Left colon (tissue), 2 donors: ENCODE measurements at regions not wholly inside any gene's neighbourhood (a gene's known extent, or its start where the extent isn't known, plus 50 kb on each side); places are given as distances from the start of the nearest gene placed in this dataset.
"Not testable (repeated sequence)": the region's sequence is repeated elsewhere in the genome, so short reads cannot be mapped to it uniquely, and the experiment has no call there.

Source experiments
- ATAC-seq: fragments of 200-7000 bp; cut with Tn5 transposase; one replicate; pipeline ENCODE4 v1.9.1; 2020; ENCODE audit warnings: mild to moderate bottlenecking, moderate library complexity
- DNase-seq, 2 donors: peaks; one replicate each; pipeline ENCODE4 v3.0.0-alpha.2; 2020
- intact Hi-C, 2 donors: fragments of 100-400 bp; cut with DNase I in 1 of 2; cut with micrococcal nuclease in 1 of 2; formaldehyde crosslinking; loops; one replicate each; pipeline versions ENCODE4 v1.11.2 to v1.14.0; 2022; cut with DNase I, micrococcal nuclease
- donor health status: DM: no; HTN: no; CAD: no.
- donor health status: DM: yes; HTN: yes; CAD: no.

DNA sequence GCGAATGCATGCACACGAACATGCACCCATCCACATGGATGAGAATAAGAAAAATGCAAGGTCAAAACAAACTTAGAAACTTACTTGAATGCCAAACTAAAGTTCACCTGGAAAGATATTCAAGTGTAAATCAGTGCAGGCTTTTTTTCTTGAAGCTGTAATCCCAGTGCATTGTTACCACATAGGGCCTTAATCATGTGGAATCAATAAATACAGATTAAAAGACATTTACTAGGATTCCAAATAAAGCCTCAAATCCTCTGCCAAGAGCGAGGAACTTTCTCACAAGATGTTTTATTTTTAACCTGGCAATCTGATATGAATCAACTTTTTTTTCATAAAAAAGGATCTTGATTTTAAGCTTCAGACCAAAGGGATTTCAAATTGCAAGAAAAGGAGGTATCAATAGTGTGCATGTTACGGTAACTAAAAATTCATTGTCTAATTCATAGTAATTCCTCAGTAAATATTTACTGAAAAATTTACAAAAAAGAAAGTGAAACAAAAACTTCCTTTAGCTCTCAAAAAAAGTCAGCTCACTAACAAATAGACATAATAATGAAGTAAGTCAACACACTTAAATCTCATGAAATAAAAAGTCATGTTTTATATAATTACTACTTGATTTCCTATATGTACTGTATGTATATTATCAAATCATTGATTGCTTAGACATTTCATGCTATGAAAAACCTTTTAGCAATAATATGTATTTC lies 978.6 kb downstream of the PLOD2 start:
- no peak for ATAC-seq

DNA sequence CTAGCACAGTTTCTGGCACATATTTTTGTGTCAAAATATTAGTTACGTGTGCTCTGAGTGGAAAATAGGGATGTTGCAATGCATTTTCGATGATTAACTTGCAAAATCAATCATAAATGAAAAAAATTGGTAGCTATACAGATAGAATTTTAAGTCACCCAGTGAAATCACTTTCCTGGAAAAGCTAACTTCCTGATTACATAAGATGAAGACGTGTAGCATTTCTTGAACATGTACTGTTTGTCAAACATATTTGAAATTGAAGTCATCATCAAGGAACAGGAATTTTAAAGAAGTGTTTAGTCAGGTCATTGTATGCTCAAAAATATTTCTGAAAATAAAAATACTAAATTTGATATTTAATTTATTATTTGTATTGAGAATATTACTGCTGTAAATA lies 977.7 kb downstream of the PLOD2 start:
- DNase-seq (no peak), ATAC-seq (no peak)
- intact Hi-C loops, result no loop called here

More for the DNA sequence above, 978.6 kb downstream of the PLOD2 start:
- no peak for DNase-seq
- intact Hi-C loops, result no loop called here

DNA sequence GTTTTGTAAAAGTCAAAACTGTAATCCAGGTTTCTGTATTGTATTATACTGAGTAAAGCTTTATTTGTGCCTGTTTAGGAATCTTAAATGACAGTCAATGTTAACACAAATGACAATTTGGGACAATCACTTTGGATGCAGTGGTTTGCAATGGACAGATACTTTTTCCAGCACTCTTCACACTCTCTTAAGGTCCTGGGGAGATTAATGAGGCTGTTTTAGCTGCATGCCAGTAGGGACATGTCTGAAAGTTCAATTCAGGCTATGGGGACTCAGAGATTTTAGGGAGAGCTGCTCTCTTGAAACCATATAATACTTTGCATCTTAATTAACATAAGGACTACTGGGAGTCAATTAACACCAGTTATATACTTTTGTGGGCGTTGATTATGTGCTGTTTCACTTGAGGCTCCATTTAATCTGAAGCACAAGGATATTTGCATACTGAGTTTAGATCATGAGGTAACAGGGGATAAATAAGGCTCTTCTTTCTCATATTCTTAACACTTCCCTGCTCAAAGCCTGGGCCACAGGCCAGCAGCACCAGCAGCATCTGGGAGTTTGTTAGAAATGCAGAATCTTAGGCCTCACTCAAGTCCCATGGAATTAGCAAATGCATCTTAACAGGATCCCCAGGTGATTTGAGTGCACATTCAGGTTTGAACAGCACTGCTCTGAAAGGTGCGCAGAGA lies 972.8 kb downstream of the PLOD2 start:
- intact Hi-C loops, result no loop called here
- ATAC-seq (no peak), DNase-seq (no peak)

- intact Hi-C loops, result no loop called here
- no peak for DNase-seq
- no peak for ATAC-seq
Measured at GRCh38 chr3:145190138-145190537, 970.8 kb downstream of the PLOD2 start.

GRCh38 chr3:145190761-145191160 lies 970.2 kb downstream of the PLOD2 start:
- intact Hi-C loops, result no loop called here
- DNase-seq, result no peak
- ATAC-seq, result no peak

- intact Hi-C loops, result no loop called here
- ATAC-seq (no peak), DNase-seq (no peak)
Measured at GRCh38 chr3:145191543-145191942, 969.4 kb downstream of the PLOD2 start.

DNA sequence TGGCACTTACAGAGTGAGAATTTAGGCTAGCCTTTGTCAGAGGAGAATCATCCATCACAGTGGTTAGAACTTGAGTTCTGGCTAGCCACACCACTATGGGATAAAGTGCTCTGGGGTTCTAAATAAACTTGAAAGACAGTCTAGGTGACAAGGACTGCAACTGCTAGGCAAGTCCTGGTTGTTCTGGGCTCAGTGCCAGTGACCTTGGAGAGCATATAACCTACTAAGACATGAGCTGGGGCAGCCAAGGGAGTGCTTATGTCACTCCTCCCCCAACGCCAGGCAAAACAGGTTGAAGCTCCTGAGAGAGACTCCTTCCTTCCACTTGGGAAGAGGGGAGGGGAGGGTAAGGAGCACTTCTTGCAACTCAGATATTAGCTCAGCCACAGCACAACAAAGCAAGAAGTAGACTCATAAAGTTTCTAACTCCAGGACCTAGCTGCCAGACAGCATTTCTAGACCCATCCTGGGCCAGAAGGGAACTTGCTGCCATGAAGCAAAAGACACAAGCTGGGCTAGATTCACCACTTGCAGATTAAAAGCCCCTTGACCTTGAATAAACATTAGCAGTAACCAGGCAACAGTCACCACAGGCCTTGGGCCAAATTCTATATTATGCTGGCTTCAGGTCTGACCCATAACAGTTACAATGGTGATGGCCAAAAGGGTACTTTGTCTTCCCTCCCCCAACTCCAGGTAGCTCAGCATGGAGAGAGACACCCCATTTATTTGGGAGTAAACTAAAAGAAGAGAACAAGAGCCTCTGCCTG lies 963.7 kb downstream of the PLOD2 start:
- ATAC-seq (no peak), DNase-seq (peak in 1 of 2 donors; percentile 19)
- intact Hi-C loops, result no loop called here

DNA sequence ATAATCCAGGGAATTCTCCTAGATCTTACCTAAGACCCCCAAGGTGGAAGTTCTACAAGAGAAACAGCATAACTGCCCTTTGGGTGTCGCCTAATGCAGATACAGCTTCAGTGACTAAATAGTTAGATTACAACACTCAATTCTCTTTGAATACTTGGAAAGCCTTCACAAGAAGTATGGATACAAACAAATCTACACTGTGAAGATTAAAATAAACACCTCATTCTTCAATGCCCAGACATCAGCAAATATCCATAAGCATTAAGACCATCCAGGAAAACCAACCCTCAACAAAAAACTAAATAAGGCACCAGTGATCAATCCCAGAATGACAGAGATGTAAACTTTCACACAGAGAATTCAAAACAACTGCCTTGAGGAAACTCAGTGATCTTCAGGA lies 963.2 kb downstream of the PLOD2 start:
- intact Hi-C loops, result no loop called here
- no peak for DNase-seq
- no peak for ATAC-seq

- ATAC-seq (no peak), DNase-seq (no peak)
- intact Hi-C loops, result no loop called here
Measured at GRCh38 chr3:145209561-145209960, 951.4 kb downstream of the PLOD2 start.

DNA sequence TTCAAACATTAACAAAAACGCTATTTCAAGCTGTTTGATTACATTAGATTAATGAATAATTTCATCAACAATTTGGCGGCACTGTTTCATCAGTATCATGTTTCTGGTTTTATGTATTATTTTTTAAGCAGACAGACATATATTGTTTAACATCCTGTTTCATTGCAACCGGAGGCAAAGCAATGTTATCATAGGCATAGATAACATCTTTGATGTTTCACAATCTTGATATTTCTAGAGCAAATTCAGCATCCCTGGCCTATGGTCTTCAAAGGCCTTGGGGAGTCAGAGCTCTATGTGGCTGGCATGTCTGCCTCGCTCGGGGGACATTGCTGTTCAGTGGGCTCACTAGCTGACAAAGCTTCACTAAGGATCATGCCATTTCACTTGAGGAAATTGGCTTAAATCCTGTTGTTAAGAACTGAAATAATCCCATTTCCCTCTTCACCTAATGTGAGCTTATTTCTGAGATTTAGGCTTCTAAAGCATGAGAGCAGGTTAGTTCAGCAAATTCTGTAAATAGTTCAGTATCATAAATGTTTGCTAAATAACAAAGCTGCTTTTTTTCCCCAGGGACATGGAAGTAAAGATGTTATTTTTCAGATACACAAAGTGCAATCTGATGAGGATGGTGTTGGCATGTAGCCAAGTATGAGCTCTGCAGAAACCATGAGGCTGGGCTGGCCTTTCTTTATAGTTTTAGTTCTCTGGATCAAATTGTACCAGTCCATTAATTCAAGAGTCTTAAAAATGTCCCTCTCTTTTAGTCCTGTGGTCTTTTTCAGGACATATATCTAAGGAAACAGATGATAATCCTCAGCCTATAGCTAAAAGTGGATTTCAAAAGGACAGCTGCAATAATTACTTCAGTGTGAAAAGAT lies 941.4 kb downstream of the PLOD2 start:
- intact Hi-C loops, result no loop called here
- ATAC-seq (no peak), DNase-seq (no peak)

DNA sequence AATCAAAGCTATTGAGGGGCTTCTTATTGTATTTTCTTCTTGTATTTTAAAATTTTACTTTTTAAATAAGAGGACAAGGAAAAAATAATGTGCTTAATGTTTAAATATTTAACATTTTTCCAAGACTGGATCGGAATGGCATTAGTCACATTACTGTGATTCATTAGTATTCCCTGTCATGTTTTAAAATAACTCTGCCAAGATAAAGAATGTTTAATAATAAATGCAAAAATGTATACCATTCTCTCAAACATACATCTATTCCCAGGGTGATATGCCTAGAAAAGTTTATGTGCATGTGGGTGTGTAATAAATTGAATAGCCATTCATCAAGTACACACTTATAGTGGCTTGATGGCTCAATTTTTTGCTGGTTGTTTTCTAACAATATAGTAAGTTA lies 936.1 kb downstream of the PLOD2 start:
- DNase-seq (no peak), ATAC-seq (no peak)
- intact Hi-C loops, result no loop called here

DNA sequence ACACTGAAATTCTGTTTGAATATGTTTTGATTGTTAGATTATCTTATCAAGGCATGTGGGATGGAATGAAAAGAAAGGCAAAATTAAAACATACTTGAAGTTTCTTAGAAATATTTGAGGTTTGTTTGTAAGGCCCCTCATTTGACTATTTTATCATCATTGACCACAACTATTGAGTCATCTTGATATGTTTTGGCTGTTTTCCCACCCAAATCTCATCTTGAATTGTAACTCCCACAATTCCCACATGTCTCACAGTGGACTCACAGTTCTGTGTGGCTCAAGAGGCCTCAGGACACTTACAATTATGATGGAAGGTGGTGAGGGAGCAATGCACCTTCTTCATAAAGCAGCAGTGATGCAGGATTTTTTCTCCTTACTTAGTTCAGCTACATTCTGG lies 917.1 kb downstream of the PLOD2 start:
- ATAC-seq, result no peak

DNA sequence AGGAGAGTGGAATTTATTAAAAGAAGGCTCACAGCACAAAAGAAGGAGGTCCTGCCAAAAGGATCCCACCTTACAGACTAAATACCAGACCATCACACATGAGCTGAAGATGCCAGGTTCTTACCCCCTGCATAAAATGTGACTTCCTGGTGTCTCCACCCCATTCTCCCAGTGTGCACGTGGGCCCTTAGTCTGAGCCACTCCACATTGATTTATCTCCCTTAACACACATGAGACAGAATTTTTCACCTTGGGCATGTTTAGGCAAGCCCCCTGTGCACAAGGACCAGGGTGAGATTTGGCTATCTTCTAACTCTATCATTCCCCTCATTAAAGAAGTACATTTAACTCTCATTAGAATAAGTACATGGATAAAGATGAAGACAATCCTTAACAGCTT lies 916.7 kb downstream of the PLOD2 start:
- no peak for ATAC-seq

More for the DNA sequence above, 917.1 kb downstream of the PLOD2 start:
- no peak for DNase-seq
- intact Hi-C loops, result no loop called here

DNA sequence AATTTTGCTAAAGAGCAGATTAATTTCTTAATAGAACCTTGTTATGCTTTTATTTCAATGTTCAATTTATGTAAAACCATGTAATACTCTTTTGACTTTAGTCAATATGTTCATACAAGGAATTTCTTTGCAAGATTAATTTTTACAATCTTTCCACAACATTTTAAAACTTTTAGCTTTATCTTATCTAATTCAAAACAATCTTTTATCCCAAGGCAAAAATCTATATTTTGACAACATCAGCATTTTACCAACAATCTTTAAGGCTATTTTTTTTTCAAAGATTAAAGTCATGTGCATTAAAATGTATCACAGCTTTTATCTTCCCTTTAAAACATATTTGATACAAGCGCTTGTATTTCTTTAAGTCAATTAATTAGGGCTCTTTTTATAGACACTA lies 914.7 kb downstream of the PLOD2 start:
- DNase-seq, result no peak
- intact Hi-C loops, result no loop called here
- no peak for ATAC-seq

More for the DNA sequence above, 916.7 kb downstream of the PLOD2 start:
- no peak for DNase-seq
- intact Hi-C loops, result no loop called here

DNA sequence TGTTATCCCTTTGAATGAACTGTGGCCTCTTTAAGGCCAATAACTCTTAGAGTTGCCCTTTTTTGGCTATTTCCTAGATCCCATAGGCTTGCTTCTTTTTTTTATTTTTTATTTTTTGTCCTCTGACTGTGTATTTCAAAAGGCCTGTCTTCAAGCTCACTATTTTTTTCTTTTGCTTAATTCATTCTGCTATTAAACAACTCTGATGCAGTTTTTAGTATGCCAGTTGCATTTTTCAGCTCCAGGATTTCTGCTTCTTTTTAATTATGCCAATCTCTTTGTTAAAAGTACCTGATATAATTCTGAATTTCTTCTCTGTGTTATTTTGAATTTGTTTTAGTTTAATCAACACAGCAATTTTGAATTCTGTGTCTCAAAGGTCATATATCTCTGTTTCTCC lies 912.1 kb downstream of the PLOD2 start:
- ATAC-seq (no peak), DNase-seq (no peak)
- intact Hi-C loops, result no loop called here

DNA sequence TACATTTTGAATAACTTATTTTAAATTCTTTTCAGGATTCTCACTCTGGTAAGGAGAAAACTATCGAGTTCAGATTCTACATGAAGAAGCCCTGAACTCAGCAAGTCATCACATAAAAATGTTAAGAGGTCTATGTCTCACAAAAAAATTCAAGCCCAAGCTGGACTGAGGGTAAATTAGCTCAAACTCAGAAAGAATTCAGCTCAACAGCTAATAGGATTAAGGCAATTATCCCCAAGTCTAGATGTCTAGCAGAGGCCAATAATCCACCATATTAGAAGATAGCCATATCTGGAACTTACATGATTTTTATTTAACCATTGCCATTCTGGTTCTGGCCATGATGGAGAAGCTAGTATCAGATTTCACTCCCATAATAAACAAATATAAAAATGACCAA lies 909.7 kb downstream of the PLOD2 start:
- ATAC-seq, result no peak
- intact Hi-C loops, result no loop called here
- DNase-seq, result no peak

- ATAC-seq, DNase-seq, intact Hi-C loops: not testable (repeated sequence)
Measured at GRCh38 chr3:145257967-145258366, 903.0 kb downstream of the PLOD2 start.

- DNase-seq (no peak), ATAC-seq (no peak)
- intact Hi-C loops, result no loop called here
Measured at GRCh38 chr3:145259166-145259880, 901.7 kb downstream of the PLOD2 start.
